Central memory CD4-positive, alpha-beta T cell (primary cell): ENCODE measurements at regions not wholly inside any gene's neighbourhood (a gene's known extent, or its start where the extent isn't known, plus 50 kb on each side); places are given as distances from the start of the nearest gene placed in this dataset.
"Not testable (repeated sequence)": the region's sequence is repeated elsewhere in the genome, so short reads cannot be mapped to it uniquely, and the experiment has no call there.

Experiments used
- DNase-seq: peaks from one replicate; pipeline ENCODE4 v3.0.0; 2022

- no peak for DNase-seq
Observed at GRCh38 chr1:166701603-166702100, 137.6 kb upstream of the POGK start.

GRCh38 chr1:166703141-166703540 lies 136.1 kb upstream of the POGK start:
- no peak for DNase-seq

GRCh38 chr1:166703726-166704462 lies 135.4 kb upstream of the POGK start:
- DNase-seq: no peak

- no peak for DNase-seq
Observed at GRCh38 chr1:166705376-166706289, 133.6 kb upstream of the POGK start.

- DNase-seq: no peak
Observed at GRCh38 chr1:166716620-166717019, 122.7 kb upstream of the POGK start.

GRCh38 chr1:166721145-166721544 lies 118.1 kb upstream of the POGK start:
- DNase-seq: no peak

GRCh38 chr1:166730299-166730888 lies 108.9 kb upstream of the POGK start:
- DNase-seq: no peak

- DNase-seq: no peak
Observed at GRCh38 chr1:166738140-166738539, 101.1 kb upstream of the POGK start.

GRCh38 chr1:166738873-166739272 lies 100.4 kb upstream of the POGK start:
- no peak for DNase-seq

- no peak for DNase-seq
Observed at GRCh38 chr1:166740668-166741276, 98.5 kb upstream of the POGK start.

GRCh38 chr1:166763318-166763717 lies 76.0 kb upstream of the POGK start:
- no peak for DNase-seq

GRCh38 chr1:166766942-166767341 lies 72.3 kb upstream of the POGK start:
- DNase-seq: no peak

GRCh38 chr1:166784646-166785045 lies 54.6 kb upstream of the POGK start:
- not testable (repeated sequence) for DNase-seq

- no peak for DNase-seq
Observed at GRCh38 chr1:166785987-166786386, 53.3 kb upstream of the POGK start.

- DNase-seq: no peak
Observed at GRCh38 chr1:166789286-166789685, 50.0 kb upstream of the POGK start.
